Liver (tissue), 8 donors: ENCODE measurements at regions not wholly inside any gene's neighbourhood (a gene's known extent, or its start where the extent isn't known, plus 50 kb on each side); places are given as distances from the start of the nearest gene placed in this dataset.

Source experiments
- DNase-seq: peaks from one replicate; pipeline ENCODE4 v3.0.0-alpha.2; 2017; ENCODE audit warnings: low spot score
- H3K27ac ChIP-seq, 2 donors: one replicate each; pipeline ENCODE4 v1.7.0; 2013; ENCODE audit warnings: inconsistent platforms in 2 of 2, low read length in 2 of 2, control low read depth in 1 of 2, low read depth in 1 of 2, mild to moderate bottlenecking in 1 of 2
- H3K27me3 ChIP-seq, 4 donors: one replicate each; pipeline versions ENCODE4 v1.6.1 to v1.7.0; 2013; ENCODE audit warnings: low read length in 3 of 4, inconsistent platforms in 1 of 4, mild to moderate bottlenecking in 1 of 4, moderate library complexity in 1 of 4; ENCODE audit not compliant: control insufficient read depth in 4 of 4, insufficient read depth in 4 of 4
- H3K36me3 ChIP-seq, 4 donors: one replicate each; pipeline versions ENCODE4 v1.6.1 to v1.7.0; 2013; ENCODE audit warnings: low read length in 3 of 4, mild to moderate bottlenecking in 3 of 4, low read depth in 1 of 4, moderate library complexity in 1 of 4; ENCODE audit not compliant: control insufficient read depth in 4 of 4, insufficient read depth in 3 of 4
- H3K4me1 ChIP-seq, 4 donors: one replicate each; pipeline versions ENCODE4 v1.6.1 to v1.7.0; 2013; ENCODE audit warnings: low read length in 3 of 4, mild to moderate bottlenecking in 3 of 4, moderate library complexity in 1 of 4; ENCODE audit not compliant: control insufficient read depth in 4 of 4, insufficient read depth in 4 of 4
- H3K4me3 ChIP-seq, 3 donors: one replicate each; pipeline versions ENCODE4 v1.6.1 to v1.7.0; 2013; ENCODE audit warnings: low read length in 3 of 3, control low read depth in 1 of 3, low read depth in 1 of 3, mild to moderate bottlenecking in 1 of 3
- H3K9ac ChIP-seq, 2 donors: one replicate each; pipeline ENCODE4 v1.7.0; 2013; ENCODE audit warnings: low read length in 2 of 2, mild to moderate bottlenecking in 2 of 2, moderate library complexity in 2 of 2, control low read depth in 1 of 2, low read depth in 1 of 2
- H3K9me3 ChIP-seq, 4 donors: one replicate each; pipeline versions ENCODE4 v1.6.1 to v1.7.0; 2013; ENCODE audit warnings: low read length in 3 of 4; ENCODE audit not compliant: control insufficient read depth in 4 of 4
- EGR1 ChIP-seq, 2 donors: IDR thresholded peaks; 2 replicates each; pipeline ENCODE4 v1.6.1; 2016 to 2018; ENCODE audit warnings: antibody characterized with exemption in 2 of 2, low read depth in 2 of 2
- FOXA1 ChIP-seq: IDR thresholded peaks from 2 replicates; pipeline ENCODE4 v1.6.1; 2016; ENCODE audit warnings: antibody characterized with exemption
- FOXA2 ChIP-seq: IDR thresholded peaks from 2 replicates; pipeline ENCODE4 v1.6.1; 2016; ENCODE audit warnings: antibody characterized with exemption
- GABPA ChIP-seq, 2 donors: IDR thresholded peaks in 1 of 2; conservative IDR thresholded peaks in 1 of 2; 2 replicates each; pipeline ENCODE4 v1.6.1; 2016; ENCODE audit warnings: antibody characterized with exemption in 2 of 2, mild to moderate bottlenecking in 1 of 2, moderate library complexity in 1 of 2
- HNF4A ChIP-seq, 2 donors: conservative IDR thresholded peaks; 2 replicates each; pipeline ENCODE4 v1.6.1; 2016; ENCODE audit warnings: antibody characterized with exemption in 2 of 2, mild to moderate bottlenecking in 2 of 2
- HNF4G ChIP-seq: IDR thresholded peaks from 2 replicates; pipeline ENCODE4 v1.6.1; 2016; ENCODE audit warnings: antibody characterized with exemption
- JUND ChIP-seq, 2 donors: IDR thresholded peaks; 2 replicates each; pipeline ENCODE4 v1.6.1; 2016; ENCODE audit warnings: antibody characterized with exemption in 2 of 2
- MAX ChIP-seq: IDR thresholded peaks from 2 replicates; pipeline ENCODE4 v1.6.1; 2016; ENCODE audit warnings: antibody characterized with exemption
- NR2F2 ChIP-seq: IDR thresholded peaks from 2 replicates; pipeline ENCODE4 v1.6.1; 2016; ENCODE audit warnings: antibody characterized with exemption
- RAD21 ChIP-seq, 2 donors: IDR thresholded peaks; 2 replicates each; pipeline ENCODE4 v1.6.1; 2016; ENCODE audit warnings: antibody characterized with exemption in 2 of 2, mild to moderate bottlenecking in 2 of 2
- REST ChIP-seq: IDR thresholded peaks from 2 replicates; pipeline ENCODE4 v1.6.1; 2016; ENCODE audit warnings: antibody characterized with exemption, mild to moderate bottlenecking
- RXRA ChIP-seq, 2 donors: IDR thresholded peaks; 2 replicates each; pipeline ENCODE4 v1.6.1; 2017 to 2018; ENCODE audit warnings: antibody characterized with exemption in 2 of 2, mild to moderate bottlenecking in 1 of 2
- SP1 ChIP-seq: IDR thresholded peaks from 2 replicates; pipeline ENCODE4 v1.6.1; 2018; ENCODE audit warnings: antibody characterized with exemption, mild to moderate bottlenecking
- TAF1 ChIP-seq: conservative IDR thresholded peaks from 2 replicates; pipeline ENCODE4 v1.6.1; 2016; ENCODE audit warnings: antibody characterized with exemption, mild to moderate bottlenecking
- YY1 ChIP-seq: IDR thresholded peaks from 2 replicates; pipeline ENCODE4 v1.6.1; 2016; ENCODE audit warnings: antibody characterized with exemption, mild to moderate bottlenecking
- WGBS: extraction: QIAGEN DNeasy Blood & Tissue Kit; methylation state at CpG from one replicate; pipeline ENCODE4 v1.1.7; 2013; 5-methylcytosine and 5-hydroxymethylcytosine counted together
- TF ChIP-seq, protein P1 (sequence below): IDR thresholded peaks from 2 replicates; pipeline ENCODE4 v1.6.1; 2016; ENCODE audit warnings: antibody characterized with exemption
- TF ChIP-seq, protein P2 (sequence below): fragments of 150-350 bp; IDR thresholded peaks from 2 replicates; pipeline ENCODE4 v1.5.1; 2017; ENCODE audit warnings: improper control_type of control experiment, low read depth, low read length; ENCODE audit not compliant: missing input control
- TF ChIP-seq, protein P3 (sequence below): IDR thresholded peaks from 2 replicates; pipeline ENCODE4 v1.6.1; 2016; ENCODE audit warnings: antibody characterized with exemption
- donor health status: healthy.
- donor health status: healthy.
- donor health status: healthy.
- donor health status: healthy.
- donor health status: healthy.

- no peak overlapping the region for H3K4me3 ChIP-seq
- 43% methylated on average over 1 of the region's 1 CpG for WGBS
- no peak for TF ChIP-seq HNF4G
- no peak for TF ChIP-seq REST
- no peak for TF ChIP-seq FOXA1
- TF ChIP-seq, protein P1, sequence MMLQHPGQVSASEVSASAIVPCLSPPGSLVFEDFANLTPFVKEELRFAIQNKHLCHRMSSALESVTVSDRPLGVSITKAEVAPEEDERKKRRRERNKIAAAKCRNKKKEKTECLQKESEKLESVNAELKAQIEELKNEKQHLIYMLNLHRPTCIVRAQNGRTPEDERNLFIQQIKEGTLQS, result no peak
- no peak for TF ChIP-seq EGR1 (IDR thresholded peaks at IDR 0.05; ENCODE audit: low read depth in 2 of 2)
- TF ChIP-seq GABPA (IDR thresholded peaks at IDR 0.05 in 1 of 2, conservative IDR thresholded peaks at IDR 0.05 in 1 of 2), result no peak
- TF ChIP-seq FOXA2, result no peak
- no peak for TF ChIP-seq RAD21 (IDR thresholded peaks at IDR 0.05)
- TF ChIP-seq HNF4A (conservative IDR thresholded peaks at IDR 0.05), result no peak
- no peak for TF ChIP-seq SP1
- TF ChIP-seq TAF1, result no peak
- no peak for TF ChIP-seq RXRA (IDR thresholded peaks at IDR 0.05)
- TF ChIP-seq NR2F2, result no peak
- TF ChIP-seq, protein P2, sequence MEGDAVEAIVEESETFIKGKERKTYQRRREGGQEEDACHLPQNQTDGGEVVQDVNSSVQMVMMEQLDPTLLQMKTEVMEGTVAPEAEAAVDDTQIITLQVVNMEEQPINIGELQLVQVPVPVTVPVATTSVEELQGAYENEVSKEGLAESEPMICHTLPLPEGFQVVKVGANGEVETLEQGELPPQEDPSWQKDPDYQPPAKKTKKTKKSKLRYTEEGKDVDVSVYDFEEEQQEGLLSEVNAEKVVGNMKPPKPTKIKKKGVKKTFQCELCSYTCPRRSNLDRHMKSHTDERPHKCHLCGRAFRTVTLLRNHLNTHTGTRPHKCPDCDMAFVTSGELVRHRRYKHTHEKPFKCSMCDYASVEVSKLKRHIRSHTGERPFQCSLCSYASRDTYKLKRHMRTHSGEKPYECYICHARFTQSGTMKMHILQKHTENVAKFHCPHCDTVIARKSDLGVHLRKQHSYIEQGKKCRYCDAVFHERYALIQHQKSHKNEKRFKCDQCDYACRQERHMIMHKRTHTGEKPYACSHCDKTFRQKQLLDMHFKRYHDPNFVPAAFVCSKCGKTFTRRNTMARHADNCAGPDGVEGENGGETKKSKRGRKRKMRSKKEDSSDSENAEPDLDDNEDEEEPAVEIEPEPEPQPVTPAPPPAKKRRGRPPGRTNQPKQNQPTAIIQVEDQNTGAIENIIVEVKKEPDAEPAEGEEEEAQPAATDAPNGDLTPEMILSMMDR, result no peak
- TF ChIP-seq MAX, result no peak
- no peak for TF ChIP-seq YY1
- no peak for TF ChIP-seq JUND (IDR thresholded peaks at IDR 0.05)
- TF ChIP-seq, protein P3, sequence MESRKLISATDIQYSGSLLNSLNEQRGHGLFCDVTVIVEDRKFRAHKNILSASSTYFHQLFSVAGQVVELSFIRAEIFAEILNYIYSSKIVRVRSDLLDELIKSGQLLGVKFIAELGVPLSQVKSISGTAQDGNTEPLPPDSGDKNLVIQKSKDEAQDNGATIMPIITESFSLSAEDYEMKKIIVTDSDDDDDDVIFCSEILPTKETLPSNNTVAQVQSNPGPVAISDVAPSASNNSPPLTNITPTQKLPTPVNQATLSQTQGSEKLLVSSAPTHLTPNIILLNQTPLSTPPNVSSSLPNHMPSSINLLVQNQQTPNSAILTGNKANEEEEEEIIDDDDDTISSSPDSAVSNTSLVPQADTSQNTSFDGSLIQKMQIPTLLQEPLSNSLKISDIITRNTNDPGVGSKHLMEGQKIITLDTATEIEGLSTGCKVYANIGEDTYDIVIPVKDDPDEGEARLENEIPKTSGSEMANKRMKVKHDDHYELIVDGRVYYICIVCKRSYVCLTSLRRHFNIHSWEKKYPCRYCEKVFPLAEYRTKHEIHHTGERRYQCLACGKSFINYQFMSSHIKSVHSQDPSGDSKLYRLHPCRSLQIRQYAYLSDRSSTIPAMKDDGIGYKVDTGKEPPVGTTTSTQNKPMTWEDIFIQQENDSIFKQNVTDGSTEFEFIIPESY, result no peak
Observed at GRCh38 chr10:105908701-105909100, 1255.8 kb downstream of the SORCS1 start.

More at GRCh38 chr10:105908701-105909100, 1255.8 kb downstream of the SORCS1 start:
- Histone ChIP-seq H3K9me3 (no peaks in the 10 kb centered on the region), H3K9ac (no peak overlapping the region), H3K36me3 (no peaks in the 10 kb centered on the region), H3K27me3 (peaks cover 0 to 2% (median 0%) of the 10 kb centered on the region in 4 donors), H3K27ac (no peak overlapping the region), H3K4me1 (no peaks in the 10 kb centered on the region)
- no peak for DNase-seq
